ENCODE measurements at regions not wholly inside any gene's neighbourhood (a gene's known extent, or its start where the extent isn't known, plus 50 kb on each side); places are given as distances from the start of the nearest gene placed in this dataset.

DNA sequence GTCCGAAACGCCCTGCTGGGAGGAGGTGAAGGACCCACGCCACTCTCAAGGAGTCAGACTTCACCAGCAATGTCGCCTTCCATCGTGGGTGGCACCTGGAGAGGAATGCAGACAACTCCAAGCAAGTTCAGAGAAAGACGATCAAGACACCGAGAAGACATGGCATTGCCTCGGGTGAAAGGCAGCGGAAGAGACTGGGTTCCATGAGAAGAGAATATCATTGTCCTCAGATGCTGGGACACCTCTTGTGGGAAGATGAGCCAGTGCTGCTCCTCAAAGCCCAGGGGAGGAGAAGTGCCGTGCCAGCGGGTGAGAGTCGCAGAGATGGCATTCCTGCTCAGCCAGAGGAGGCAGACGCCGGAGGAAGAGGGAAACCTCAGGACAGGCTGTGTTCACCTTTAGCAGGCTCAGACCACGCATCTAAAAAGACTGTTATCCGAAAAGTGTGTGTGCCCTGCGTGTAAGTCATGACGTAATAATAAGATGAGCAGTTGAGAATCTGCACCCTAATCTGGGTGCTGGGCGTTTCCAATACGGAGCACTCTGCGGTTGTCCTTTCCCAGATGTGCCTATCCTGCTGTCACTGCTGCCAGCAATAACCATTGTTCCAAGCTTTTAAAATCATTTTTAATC, 144.6 kb upstream of the SPACA7 start:
- no peaks in the 10 kb centered on the region for H3K36me3 ChIP-seq
- H3K4me3 ChIP-seq = no peak overlapping the region
- no peak for DNase-seq (ENCODE audit: low spot score in 2 of 2)
- H3K9me3 ChIP-seq = no peaks in the 10 kb centered on the region
- TF ChIP-seq, protein P1, sequence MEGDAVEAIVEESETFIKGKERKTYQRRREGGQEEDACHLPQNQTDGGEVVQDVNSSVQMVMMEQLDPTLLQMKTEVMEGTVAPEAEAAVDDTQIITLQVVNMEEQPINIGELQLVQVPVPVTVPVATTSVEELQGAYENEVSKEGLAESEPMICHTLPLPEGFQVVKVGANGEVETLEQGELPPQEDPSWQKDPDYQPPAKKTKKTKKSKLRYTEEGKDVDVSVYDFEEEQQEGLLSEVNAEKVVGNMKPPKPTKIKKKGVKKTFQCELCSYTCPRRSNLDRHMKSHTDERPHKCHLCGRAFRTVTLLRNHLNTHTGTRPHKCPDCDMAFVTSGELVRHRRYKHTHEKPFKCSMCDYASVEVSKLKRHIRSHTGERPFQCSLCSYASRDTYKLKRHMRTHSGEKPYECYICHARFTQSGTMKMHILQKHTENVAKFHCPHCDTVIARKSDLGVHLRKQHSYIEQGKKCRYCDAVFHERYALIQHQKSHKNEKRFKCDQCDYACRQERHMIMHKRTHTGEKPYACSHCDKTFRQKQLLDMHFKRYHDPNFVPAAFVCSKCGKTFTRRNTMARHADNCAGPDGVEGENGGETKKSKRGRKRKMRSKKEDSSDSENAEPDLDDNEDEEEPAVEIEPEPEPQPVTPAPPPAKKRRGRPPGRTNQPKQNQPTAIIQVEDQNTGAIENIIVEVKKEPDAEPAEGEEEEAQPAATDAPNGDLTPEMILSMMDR (IDR thresholded peaks at IDR 0.05) = no peak
- H3K27me3 ChIP-seq = no peaks in the 10 kb centered on the region
- intact Hi-C loops (cut with DNase I) = no loop called here
- no peaks in the 10 kb centered on the region for H3K4me1 ChIP-seq
- no peak overlapping the region for H3K27ac ChIP-seq

DNA sequence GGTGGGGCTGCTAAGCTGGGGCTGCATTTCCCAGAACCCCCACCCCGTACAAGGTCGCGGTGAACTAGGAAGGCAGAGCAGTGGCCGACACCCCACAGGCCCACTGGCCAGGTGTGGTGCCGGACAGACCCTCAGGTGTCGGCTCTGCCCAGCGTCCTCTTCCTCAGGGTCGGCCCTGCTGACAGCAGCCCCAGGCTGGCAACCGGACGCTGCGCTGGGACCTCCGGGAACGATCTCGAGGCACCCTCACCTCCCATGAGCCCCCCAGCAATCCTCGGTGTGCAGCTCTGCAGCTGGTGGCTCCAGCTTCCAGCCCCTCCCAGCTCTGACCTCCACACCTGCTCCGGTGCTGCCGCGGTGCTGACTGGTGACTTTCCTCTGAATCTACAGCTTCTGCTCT, 142.9 kb upstream of the SPACA7 start:
- TF ChIP-seq, protein P1 (IDR thresholded peaks at IDR 0.05) = no peak
- intact Hi-C loops (cut with DNase I) = no loop called here
- Histone ChIP-seq H3K36me3 (no peaks in the 10 kb centered on the region), H3K4me3 (no peak overlapping the region), H3K27me3 (no peaks in the 10 kb centered on the region), H3K4me1 (no peaks in the 10 kb centered on the region), H3K9me3 (no peaks in the 10 kb centered on the region), H3K27ac (no peak overlapping the region)
- no peak for DNase-seq (ENCODE audit: low spot score in 2 of 2)

DNA sequence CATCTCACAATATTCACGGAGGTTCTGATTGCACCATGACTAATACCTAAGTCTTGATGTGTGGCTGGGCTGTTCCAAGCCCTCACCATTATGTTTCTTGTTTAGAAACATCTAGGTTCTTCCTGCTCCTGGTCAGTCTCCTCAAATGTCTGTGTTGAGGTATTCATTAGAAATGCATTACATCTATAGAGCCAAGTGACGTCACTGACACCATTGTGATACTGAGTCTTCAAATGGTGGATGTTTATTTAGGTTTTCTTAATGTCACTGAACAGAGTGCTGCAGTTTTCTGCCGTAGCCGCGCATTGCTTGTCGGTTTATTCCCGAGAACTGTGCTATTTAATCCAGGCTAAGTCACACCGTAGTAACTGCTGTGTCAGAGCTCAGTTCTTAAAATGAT, 142.4 kb upstream of the SPACA7 start:
- Histone ChIP-seq H3K4me1 (no peaks in the 10 kb centered on the region), H3K4me3 (no peak overlapping the region), H3K27me3 (no peaks in the 10 kb centered on the region), H3K9me3 (no peaks in the 10 kb centered on the region), H3K36me3 (no peaks in the 10 kb centered on the region), H3K27ac (no peak overlapping the region)
- TF ChIP-seq, protein P1 (IDR thresholded peaks at IDR 0.05) = no peak
- DNase-seq (ENCODE audit: low spot score in 2 of 2) = no peak
- intact Hi-C loops (cut with DNase I) = no loop called here

DNA sequence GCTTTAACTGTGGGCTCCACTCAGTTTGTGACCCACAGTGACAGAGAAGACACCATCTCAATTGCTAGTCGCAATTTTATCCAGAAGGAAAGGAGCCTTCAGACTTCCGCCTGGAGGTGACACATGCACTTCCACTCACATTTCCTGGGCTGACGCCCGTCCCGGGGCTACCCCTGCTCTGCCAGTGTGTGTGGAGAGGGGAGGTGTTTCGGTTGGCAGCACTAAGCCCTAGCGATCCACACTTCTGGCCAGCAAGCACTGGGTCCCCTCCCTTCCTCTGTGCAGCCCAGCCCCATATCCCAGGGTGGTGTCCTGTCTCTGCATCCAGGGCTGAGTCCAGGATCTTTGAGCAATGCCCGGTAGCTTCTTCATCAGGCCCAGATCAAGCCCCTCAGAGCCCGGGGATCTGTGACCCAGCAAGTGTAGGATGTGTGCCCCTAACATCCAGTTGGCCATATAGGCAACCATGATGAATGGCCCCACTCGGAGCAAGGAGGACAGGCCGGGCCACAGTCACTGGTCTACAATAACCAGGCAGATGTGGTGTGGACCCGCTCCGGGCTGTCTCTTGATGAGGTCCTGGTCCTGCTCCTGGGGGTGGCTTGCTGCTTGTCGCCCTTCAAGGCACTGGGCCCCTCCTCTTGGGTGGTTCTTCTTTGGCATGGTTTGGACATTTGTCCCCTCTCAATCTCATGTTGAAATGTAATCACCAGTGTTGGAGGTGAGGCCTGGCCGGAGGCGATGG, 141.9 kb upstream of the SPACA7 start:
- Histone ChIP-seq H3K4me3 (no peak overlapping the region), H3K27ac (no peak overlapping the region), H3K36me3 (no peaks in the 10 kb centered on the region), H3K9me3 (no peaks in the 10 kb centered on the region), H3K27me3 (no peaks in the 10 kb centered on the region), H3K4me1 (no peaks in the 10 kb centered on the region)
- no peak for DNase-seq (ENCODE audit: low spot score in 2 of 2)
- TF ChIP-seq, protein P1 (IDR thresholded peaks at IDR 0.05) = no peak
- intact Hi-C loops (cut with DNase I) = no loop called here

DNA sequence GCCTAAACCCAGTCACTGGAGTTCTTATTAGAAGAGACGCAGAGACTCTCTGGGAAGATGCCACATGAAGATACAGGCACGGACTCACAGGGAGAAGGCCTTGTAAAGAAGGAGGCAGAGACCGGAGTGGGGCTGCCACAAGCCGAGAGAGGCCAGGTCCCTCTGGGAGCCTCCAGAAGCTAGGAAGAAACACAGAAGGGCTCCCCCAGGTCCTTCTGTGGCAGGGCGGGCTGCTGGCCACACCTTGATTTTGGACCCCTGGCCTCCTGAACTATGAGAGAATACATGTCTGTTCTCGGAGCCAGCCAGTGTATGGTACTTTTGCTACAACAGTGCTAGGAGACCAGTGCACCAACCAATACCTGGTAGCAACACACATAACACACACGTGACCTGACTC, 140.1 kb upstream of the SPACA7 start:
- TF ChIP-seq, protein P1 (IDR thresholded peaks at IDR 0.05) = no peak
- DNase-seq (ENCODE audit: low spot score in 2 of 2) = no peak
- Histone ChIP-seq H3K27me3 (no peaks in the 10 kb centered on the region), H3K4me3 (no peak overlapping the region), H3K27ac (no peak overlapping the region), H3K4me1 (no peaks in the 10 kb centered on the region), H3K36me3 (no peaks in the 10 kb centered on the region), H3K9me3 (no peaks in the 10 kb centered on the region)
- intact Hi-C loops (cut with DNase I) = no loop called here
